CD8-positive, alpha-beta memory T cell (primary cell): ENCODE measurements at regions not wholly inside any gene's neighbourhood (a gene's known extent, or its start where the extent isn't known, plus 50 kb on each side); places are given as distances from the start of the nearest gene placed in this dataset.

ENCODE experiments used
- CTCF ChIA-PET: fragments of 350-600 bp; sonication (Branson Sonifier 250); formaldehyde crosslinking; loops from one replicate; lab custom pipeline; 2021; ENCODE audit warnings: antibody characterized with exemption; lab: Charles Lee
- POLR2A ChIA-PET: fragments of 350-600 bp; sonication (Branson Sonifier 250); formaldehyde crosslinking; loops from one replicate; lab custom pipeline; 2021; ENCODE audit warnings: antibody characterized with exemption; lab: Charles Lee
- DNase-seq, 5 donors: peaks; one replicate each; pipeline versions ENCODE4 v3.0.0 to v3.0.0-alpha.2; 2020 to 2022; ENCODE audit warnings: mixed read lengths in 1 of 5
- H3K27ac ChIP-seq: one replicate; pipeline ENCODE4 v1.7.0; 2013; ENCODE audit warnings: low read depth, mild to moderate bottlenecking, low read length, moderate library complexity
- H3K27me3 ChIP-seq: 2 replicates; pipeline ENCODE4 v1.7.0; 2013; ENCODE audit warnings: low read length, mild to moderate bottlenecking; ENCODE audit not compliant: insufficient read depth, poor library complexity, severe bottlenecking
- H3K36me3 ChIP-seq: 2 replicates; pipeline ENCODE4 v1.7.0; 2013; ENCODE audit warnings: mild to moderate bottlenecking, low read length, moderate library complexity; ENCODE audit not compliant: insufficient read depth
- H3K4me1 ChIP-seq: 2 replicates; pipeline ENCODE4 v1.7.0; 2013; ENCODE audit warnings: mild to moderate bottlenecking, low read length, moderate library complexity; ENCODE audit not compliant: insufficient read depth
- H3K4me3 ChIP-seq: 2 replicates; pipeline ENCODE4 v1.7.0; 2013; ENCODE audit warnings: mild to moderate bottlenecking, low read length
- H3K9me3 ChIP-seq: 2 replicates; pipeline ENCODE4 v1.7.0; 2013; ENCODE audit warnings: mild to moderate bottlenecking, low read length
- H3K27ac Mint-ChIP-seq, 8 donors: one replicate each; pipeline ENCODE4 v1.8.0; 2020 to 2021; ENCODE audit warnings: mixed read lengths in 8 of 8, mild to moderate bottlenecking in 6 of 8, inconsistent platforms in 3 of 8, moderate library complexity in 3 of 8
- H3K27me3 Mint-ChIP-seq, 2 donors: one replicate each; pipeline ENCODE4 v1.8.0; 2020 to 2021; ENCODE audit warnings: mixed read lengths in 2 of 2, mild to moderate bottlenecking in 1 of 2, moderate library complexity in 1 of 2
- H3K36me3 Mint-ChIP-seq, 3 donors: one replicate each; pipeline ENCODE4 v1.8.0; 2020 to 2021; ENCODE audit warnings: mixed read lengths in 3 of 3, inconsistent platforms in 1 of 3, mild to moderate bottlenecking in 1 of 3
- H3K4me1 Mint-ChIP-seq, 3 donors: one replicate each; pipeline ENCODE4 v1.8.0; 2020 to 2021; ENCODE audit warnings: mixed read lengths in 3 of 3, inconsistent platforms in 1 of 3, mild to moderate bottlenecking in 1 of 3
- H3K4me3 Mint-ChIP-seq, 7 donors: one replicate each; pipeline ENCODE4 v1.8.0; 2020 to 2021; ENCODE audit warnings: mixed read lengths in 7 of 7, mild to moderate bottlenecking in 6 of 7, moderate library complexity in 4 of 7, inconsistent platforms in 2 of 7
- H3K9me3 Mint-ChIP-seq, 5 donors: one replicate each; pipeline ENCODE4 v1.8.0; 2020 to 2022; ENCODE audit warnings: mixed read lengths in 5 of 5, mild to moderate bottlenecking in 3 of 5, moderate library complexity in 2 of 5, inconsistent platforms in 1 of 5

DNA sequence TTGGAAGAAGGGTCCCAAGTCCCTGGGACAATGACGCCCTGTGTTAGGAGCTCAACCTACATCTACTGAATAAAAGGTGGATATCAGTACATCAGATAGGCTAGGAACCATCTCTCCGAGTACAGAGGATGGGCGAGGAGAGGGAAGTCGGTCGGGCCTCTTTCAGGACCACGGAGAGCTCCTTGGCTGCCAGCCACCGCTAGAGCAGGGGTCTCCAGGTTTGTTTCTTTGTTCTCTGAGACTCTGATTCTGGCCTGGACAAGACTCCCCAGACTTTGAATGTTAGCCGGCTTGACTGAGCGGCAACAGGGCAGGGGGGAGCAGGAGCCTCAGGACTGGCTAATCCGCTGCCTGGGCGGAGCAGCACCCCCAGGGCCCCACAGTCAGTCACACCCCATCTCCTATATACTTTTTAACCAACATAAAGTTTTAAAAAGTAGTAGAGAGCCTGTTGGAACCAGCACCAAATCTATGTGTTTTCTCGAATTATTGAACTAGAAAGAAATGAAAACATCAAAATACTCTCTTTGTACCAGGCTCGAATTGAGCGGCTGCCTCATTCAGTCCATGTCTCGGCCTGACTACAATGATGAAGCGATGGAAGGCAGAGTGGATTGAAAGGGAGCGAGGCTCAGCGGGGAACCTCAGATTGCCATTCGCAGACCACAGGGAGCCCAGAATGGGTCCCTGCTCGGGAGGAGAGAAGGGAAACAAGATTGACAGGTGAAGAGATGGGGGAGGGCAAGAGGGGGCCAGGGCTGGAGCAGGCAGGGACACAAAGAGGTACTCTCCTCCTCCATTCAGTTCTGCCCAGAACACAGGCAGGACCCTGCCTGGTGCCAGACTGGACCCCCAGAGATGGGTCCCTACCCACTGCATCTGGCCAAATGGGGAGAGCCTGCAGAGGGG lies 131.6 kb downstream of the TPRA1 start:
- ChIA-PET CTCF (no interaction called here), POLR2A (no interaction called here)
- no peak overlapping the region for H3K27ac ChIP-seq
- DNase-seq = no peak
- H3K27ac Mint-ChIP-seq = no peak overlapping the region
- H3K4me3 ChIP-seq = no peak overlapping the region
- no peak overlapping the region for H3K4me3 Mint-ChIP-seq
- peaks cover 28 to 56% of the 10 kb centered on the region in 2 donors for H3K27me3 Mint-ChIP-seq
- H3K9me3 Mint-ChIP-seq = no peaks in the 10 kb centered on the region
- H3K4me1 ChIP-seq = no peaks in the 10 kb centered on the region
- no peaks in the 10 kb centered on the region for H3K36me3 ChIP-seq
- H3K4me1 Mint-ChIP-seq = peaks cover 10 to 22% (median 13%) of the 10 kb centered on the region in 3 donors
- peaks cover 12% of the 10 kb centered on the region for H3K27me3 ChIP-seq
- H3K9me3 ChIP-seq = no peaks in the 10 kb centered on the region
- H3K36me3 Mint-ChIP-seq = peaks cover 0 to 3% (median 0%) of the 10 kb centered on the region in 3 donors

DNA sequence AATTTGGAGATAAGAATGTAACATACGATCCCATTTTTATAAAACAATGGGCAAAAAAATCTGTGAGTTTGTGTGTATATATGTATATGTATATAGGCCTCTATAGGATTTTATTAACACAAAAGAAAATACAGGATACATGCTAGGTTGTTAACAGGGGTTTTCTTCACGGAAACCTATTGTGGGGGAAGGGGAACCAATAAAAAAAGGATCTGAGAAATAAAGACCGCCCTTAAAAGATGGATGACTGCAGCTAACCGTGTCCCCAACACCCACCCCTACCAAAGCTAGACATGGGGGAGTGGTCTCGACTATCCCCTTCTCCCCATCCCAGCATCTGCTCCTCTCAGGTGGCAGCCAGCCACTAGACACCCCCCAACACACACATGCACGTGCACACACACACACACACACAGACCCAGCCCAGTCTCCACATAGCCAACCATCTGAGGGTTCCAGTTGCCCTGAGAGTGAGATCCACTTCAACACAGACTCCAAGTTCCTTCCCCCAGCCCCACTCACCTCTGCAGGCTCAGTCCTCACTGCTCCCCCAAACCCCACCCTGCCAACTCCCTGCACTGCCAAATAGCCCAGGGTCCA lies 132.9 kb downstream of the TPRA1 start:
- Mint-ChIP-seq H3K36me3 (peaks cover 0 to 3% (median 0%) of the 10 kb centered on the region in 3 donors), H3K4me1 (peaks cover 10 to 22% (median 13%) of the 10 kb centered on the region in 3 donors), H3K27me3 (peaks cover 33 to 64% of the 10 kb centered on the region in 2 donors), H3K27ac (peak overlapping the region in 1 of 8 donors; percentile 32), H3K4me3 (peak overlapping the region in 3 of 7 donors; percentile 19 to 51 (median 32)), H3K9me3 (no peaks in the 10 kb centered on the region)
- Histone ChIP-seq H3K4me1 (no peaks in the 10 kb centered on the region), H3K27me3 (peaks cover 12% of the 10 kb centered on the region), H3K27ac (no peak overlapping the region), H3K4me3 (no peak overlapping the region), H3K9me3 (no peaks in the 10 kb centered on the region), H3K36me3 (no peaks in the 10 kb centered on the region)
- POLR2A ChIA-PET = no interaction called here
- CTCF ChIA-PET = no interaction called here
- DNase-seq = no peak

DNA sequence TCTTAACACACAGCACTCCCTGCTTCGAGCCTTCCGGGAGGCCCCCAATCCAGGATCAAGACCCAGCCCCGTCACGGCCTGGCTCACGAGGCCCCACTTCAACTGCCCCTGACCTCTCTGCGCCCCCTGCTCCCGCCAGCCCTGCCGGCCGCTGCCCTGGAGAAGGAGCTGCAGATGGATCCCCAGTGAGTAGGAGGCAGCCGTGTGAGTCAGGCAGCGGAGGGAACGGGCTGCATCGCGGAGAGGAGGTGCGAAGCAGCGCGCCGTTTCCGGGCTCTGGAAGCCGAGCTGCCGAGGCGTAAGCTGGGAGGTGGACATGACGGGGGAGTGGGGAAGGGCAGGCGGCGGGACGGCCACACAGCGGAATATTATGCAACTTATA lies 133.4 kb downstream of the TPRA1 start:
- peaks cover 12% of the 10 kb centered on the region for H3K27me3 ChIP-seq
- Mint-ChIP-seq H3K36me3 (peaks cover 0 to 3% (median 0%) of the 10 kb centered on the region in 3 donors), H3K4me3 (peak overlapping the region in 1 of 7 donors; percentile 19), H3K27me3 (peaks cover 35 to 62% of the 10 kb centered on the region in 2 donors), H3K4me1 (peaks cover 10 to 22% (median 13%) of the 10 kb centered on the region in 3 donors), H3K27ac (peak overlapping the region in 1 of 8 donors; percentile 32), H3K9me3 (no peaks in the 10 kb centered on the region)
- no peak overlapping the region for H3K27ac ChIP-seq
- POLR2A ChIA-PET = no interaction called here
- DNase-seq = no peak
- H3K36me3 ChIP-seq = no peaks in the 10 kb centered on the region
- no peaks in the 10 kb centered on the region for H3K4me1 ChIP-seq
- H3K9me3 ChIP-seq = no peaks in the 10 kb centered on the region
- no peak overlapping the region for H3K4me3 ChIP-seq
- CTCF ChIA-PET = no interaction called here

DNA sequence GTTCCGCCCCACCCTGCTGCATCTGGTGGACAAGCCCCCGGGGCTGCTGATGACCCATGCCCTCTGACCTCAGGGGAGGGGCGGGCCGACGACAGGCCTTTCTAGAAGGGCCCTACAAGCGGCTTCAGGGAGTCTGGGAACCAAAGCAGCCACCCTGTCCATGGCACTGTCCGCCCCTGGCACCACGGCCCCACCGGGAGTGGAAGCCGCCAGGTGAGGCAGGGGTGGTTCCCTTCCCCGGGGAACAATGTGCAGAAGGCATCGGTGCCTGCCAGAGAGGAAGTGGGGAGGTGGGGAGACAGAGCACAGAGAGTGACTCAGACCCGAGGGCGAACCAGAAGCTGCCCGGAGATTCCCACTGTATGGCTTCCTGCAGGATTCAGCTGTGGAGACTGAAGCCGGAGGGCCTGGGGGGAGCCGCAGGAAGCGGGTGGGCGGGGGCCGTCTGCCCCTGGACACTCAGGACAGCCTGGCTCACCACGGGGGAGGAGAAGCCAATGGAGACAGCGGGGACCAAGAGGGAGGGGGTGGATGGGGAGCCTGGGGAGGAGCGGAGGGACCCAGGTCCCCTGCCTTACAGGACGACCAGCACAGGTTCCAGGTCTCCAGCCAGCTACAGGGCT lies 134.0 kb downstream of the TPRA1 start:
- Histone ChIP-seq H3K4me3 (no peak overlapping the region), H3K36me3 (no peaks in the 10 kb centered on the region), H3K4me1 (no peaks in the 10 kb centered on the region), H3K9me3 (no peaks in the 10 kb centered on the region), H3K27me3 (peaks cover 12% of the 10 kb centered on the region), H3K27ac (no peak overlapping the region)
- H3K4me3 Mint-ChIP-seq = peak overlapping the region in 2 of 7 donors; percentile 6 to 66
- peaks cover 35 to 63% of the 10 kb centered on the region in 2 donors for H3K27me3 Mint-ChIP-seq
- peaks cover 10 to 22% (median 13%) of the 10 kb centered on the region in 3 donors for H3K4me1 Mint-ChIP-seq
- H3K27ac Mint-ChIP-seq = no peak overlapping the region
- H3K36me3 Mint-ChIP-seq = peaks cover 0 to 3% (median 0%) of the 10 kb centered on the region in 3 donors
- no peaks in the 10 kb centered on the region for H3K9me3 Mint-ChIP-seq
- ChIA-PET CTCF (no interaction called here), POLR2A (no interaction called here)
- no peak for DNase-seq

DNA sequence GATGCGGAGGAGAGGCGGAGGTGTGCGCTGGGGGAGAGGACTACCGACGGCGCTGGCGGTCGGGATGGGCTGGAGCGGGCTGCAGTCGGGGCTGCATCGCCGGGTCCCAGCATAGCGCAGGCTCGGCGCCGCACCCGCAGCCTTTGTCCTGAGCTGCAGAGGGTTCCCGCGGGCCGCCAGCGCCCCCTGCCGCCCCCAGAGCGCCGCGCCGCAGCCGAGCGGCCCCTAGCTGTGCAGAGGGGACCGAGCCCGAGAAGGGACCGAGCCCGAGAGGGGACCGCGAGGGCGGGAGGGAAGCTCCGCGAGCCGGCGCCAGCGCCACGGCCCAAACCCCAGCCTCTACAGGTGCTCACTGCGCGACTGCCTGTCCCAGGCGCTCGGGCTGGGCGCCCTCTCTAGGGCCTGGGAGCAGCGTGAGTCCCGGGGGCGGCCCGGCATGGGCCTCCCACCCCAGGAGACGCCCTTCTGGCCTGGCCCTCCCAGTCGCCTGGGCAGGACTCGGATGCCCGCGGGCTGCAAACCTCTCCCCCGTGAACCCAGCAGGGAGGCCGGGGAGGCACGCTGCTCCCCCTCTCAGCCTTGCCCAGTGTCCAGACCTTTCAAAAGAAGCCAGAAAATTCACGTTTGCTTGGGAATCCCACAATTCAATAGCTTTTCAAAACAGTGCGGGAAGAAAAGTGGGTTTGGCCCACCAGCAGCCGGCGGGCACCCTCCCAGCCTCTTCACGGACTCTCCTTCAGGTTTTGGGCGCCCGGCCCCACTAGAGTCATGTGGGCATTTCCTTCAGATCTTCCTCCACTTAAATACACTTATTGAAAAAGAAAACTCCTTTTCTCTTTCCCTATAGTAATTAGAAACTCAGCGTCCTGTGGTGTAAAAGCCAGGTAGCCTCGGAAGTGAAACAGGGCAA lies 134.7 kb downstream of the TPRA1 start:
- no peak overlapping the region for H3K27ac Mint-ChIP-seq
- peak overlapping the region in 2 of 7 donors; percentile 6 to 65 for H3K4me3 Mint-ChIP-seq

DNA sequence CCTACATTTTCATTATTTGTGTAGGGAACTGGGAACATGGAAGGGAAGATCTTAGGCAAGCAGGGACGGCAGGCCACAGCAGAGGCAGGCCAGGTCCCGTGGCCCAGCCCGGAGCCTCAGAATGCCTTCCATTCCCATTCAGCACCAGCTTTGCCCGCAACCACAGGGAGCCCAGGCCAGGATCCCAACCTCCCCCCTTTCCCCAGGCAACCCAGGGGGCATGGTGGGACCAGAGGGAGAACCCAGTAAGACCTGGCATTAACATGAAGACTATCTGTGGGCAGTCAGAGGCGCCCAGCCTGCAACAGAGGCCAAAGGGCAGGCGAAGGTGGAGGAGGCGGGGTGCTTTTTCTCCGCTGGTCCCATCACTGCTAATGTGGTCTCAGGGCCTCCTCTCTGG lies 135.6 kb downstream of the TPRA1 start:
- H3K4me1 ChIP-seq = no peaks in the 10 kb centered on the region
- H3K27me3 Mint-ChIP-seq = peaks cover 35 to 69% of the 10 kb centered on the region in 2 donors
- peaks cover 10 to 22% (median 13%) of the 10 kb centered on the region in 3 donors for H3K4me1 Mint-ChIP-seq

More for the DNA sequence above, 134.7 kb downstream of the TPRA1 start:
- Histone ChIP-seq H3K9me3 (no peaks in the 10 kb centered on the region), H3K27ac (no peak overlapping the region), H3K27me3 (peaks cover 12% of the 10 kb centered on the region), H3K36me3 (no peaks in the 10 kb centered on the region), H3K4me1 (no peaks in the 10 kb centered on the region), H3K4me3 (no peak overlapping the region)
- POLR2A ChIA-PET = no interaction called here
- CTCF ChIA-PET = interaction anchor here (1.3 kb wide), 1 partner anchor 933 kb away, joined by 4 read pairs; no protein-coding TSS in a partner anchor
- Mint-ChIP-seq H3K27me3 (peaks cover 35 to 65% of the 10 kb centered on the region in 2 donors), H3K36me3 (peaks cover 0 to 3% (median 0%) of the 10 kb centered on the region in 3 donors), H3K4me1 (peaks cover 10 to 22% (median 13%) of the 10 kb centered on the region in 3 donors), H3K9me3 (no peaks in the 10 kb centered on the region)
- DNase-seq = peak in 4 of 5 donors; percentile 6 to 34 (median 15)

DNA sequence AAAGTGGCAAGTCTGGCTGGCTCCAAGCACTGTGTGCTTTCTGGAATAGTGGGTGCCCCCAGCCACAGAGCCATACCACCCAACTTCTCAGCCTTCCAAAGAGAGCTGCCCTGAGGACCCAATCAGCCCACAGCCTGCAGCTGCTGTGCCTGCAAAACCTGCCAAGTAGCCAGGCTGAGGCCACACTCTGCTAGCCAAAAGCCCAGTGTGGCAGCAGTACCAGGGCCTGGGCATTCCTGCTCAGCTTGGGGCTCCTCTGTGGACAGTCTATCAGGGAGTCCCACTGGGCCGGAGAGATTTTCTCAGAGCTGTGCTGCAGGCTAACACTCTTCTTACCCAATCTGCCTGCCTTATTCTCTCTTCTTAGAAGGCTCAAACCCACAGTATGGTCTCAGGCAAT lies 136.5 kb downstream of the TPRA1 start:
- H3K27me3 Mint-ChIP-seq = peaks cover 41 to 73% of the 10 kb centered on the region in 2 donors
- peaks cover 0 to 3% (median 0%) of the 10 kb centered on the region in 3 donors for H3K36me3 Mint-ChIP-seq
- no peak for DNase-seq
- H3K27me3 ChIP-seq = peaks cover 12% of the 10 kb centered on the region
- no peak overlapping the region for H3K4me3 ChIP-seq
- H3K36me3 ChIP-seq = no peaks in the 10 kb centered on the region
- CTCF ChIA-PET = interaction anchor here (1.1 kb wide), 2 partner anchors 10 to 774 kb away, joined by 3 to 4 read pairs; no protein-coding TSS in a partner anchor
- H3K9me3 ChIP-seq = no peaks in the 10 kb centered on the region
- H3K4me1 Mint-ChIP-seq = peaks cover 10 to 22% (median 13%) of the 10 kb centered on the region in 3 donors
- H3K4me3 Mint-ChIP-seq = no peak overlapping the region
- H3K4me1 ChIP-seq = no peaks in the 10 kb centered on the region
- H3K9me3 Mint-ChIP-seq = no peaks in the 10 kb centered on the region
- POLR2A ChIA-PET = no interaction called here
- no peak overlapping the region for H3K27ac ChIP-seq
- H3K27ac Mint-ChIP-seq = no peak overlapping the region

More for the DNA sequence above, 135.6 kb downstream of the TPRA1 start:
- Mint-ChIP-seq H3K27ac (no peak overlapping the region), H3K9me3 (no peaks in the 10 kb centered on the region), H3K36me3 (peaks cover 0 to 3% (median 0%) of the 10 kb centered on the region in 3 donors), H3K4me3 (peak overlapping the region in 2 of 7 donors; percentile 23 to 31)
- H3K4me3 ChIP-seq = no peak overlapping the region
- ChIA-PET POLR2A (no interaction called here), CTCF (interaction anchor here (1.1 to 1.3 kb wide), 2 partner anchors 775 to 932 kb away, joined by 4 read pairs; no protein-coding TSS in a partner anchor)
- no peak overlapping the region for H3K27ac ChIP-seq
- peaks cover 12% of the 10 kb centered on the region for H3K27me3 ChIP-seq
- no peak for DNase-seq
- H3K9me3 ChIP-seq = no peaks in the 10 kb centered on the region
- no peaks in the 10 kb centered on the region for H3K36me3 ChIP-seq
